ENCODE measurements at regions not wholly inside any gene's neighbourhood (a gene's known extent, or its start where the extent isn't known, plus 50 kb on each side); places are given as distances from the start of the nearest gene placed in this dataset.
"Not testable (repeated sequence)": the region's sequence is repeated elsewhere in the genome, so short reads cannot be mapped to it uniquely, and the experiment has no call there.

DNA sequence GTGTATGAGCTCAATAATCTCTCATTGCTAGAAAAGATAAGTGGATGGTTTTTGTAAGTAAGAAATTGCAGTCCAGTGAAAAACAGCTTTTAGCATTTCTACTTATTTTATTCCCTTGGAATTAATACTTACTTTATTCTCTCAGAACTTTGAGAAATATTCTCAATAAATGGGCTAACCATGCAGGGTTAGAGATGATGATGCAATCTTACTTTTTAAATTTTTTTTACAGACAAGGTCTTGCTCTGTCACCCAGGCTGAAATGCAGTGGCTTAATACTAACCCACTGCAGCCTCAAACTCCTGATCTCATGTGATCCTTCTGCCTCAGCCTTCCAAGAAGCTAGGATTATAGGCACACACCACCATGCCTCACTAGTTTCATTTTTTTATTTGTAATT, 440.8 kb upstream of the ZP4 start:
- DNase-seq: no peak

DNA sequence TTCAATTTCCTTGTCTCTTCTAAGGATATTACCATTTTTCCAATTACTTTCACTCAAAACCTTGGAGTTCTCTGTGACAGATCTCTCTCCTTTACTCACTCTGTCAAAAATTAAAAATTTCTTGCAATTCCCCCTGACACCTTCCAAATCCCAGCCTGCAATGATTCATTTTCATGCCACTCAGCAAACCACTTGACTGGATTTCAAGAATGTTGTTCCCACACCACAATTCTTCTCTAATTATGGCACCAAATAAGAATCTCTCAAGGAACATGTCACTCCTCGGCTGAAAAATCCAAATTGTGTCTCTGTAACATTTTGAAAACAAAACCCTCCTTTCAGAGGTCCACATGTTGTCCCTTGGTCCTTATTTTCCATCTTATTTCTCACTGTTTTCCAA, 438.9 kb upstream of the ZP4 start:
- no peak for DNase-seq

DNA sequence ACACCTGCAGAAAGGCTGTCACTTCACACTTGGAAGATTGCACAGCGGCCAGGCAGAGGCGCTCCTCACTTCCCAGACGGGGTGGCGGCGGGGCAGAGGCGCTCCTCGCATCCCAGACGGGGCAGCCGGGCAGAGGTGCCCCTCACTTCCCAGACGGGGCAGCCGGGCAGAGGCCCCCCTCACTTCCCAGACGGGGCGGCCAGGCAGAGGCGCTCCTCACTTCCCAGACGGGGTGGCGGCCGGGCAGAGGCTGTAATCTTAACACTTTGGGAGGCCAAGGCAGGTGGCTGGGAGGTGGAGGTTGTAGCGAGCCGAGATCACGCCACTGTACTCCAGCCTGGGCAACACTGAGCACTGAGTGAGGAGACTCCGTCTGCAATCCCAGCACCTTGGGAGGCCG, 436.3 kb upstream of the ZP4 start:
- DNase-seq: not testable (repeated sequence)

DNA sequence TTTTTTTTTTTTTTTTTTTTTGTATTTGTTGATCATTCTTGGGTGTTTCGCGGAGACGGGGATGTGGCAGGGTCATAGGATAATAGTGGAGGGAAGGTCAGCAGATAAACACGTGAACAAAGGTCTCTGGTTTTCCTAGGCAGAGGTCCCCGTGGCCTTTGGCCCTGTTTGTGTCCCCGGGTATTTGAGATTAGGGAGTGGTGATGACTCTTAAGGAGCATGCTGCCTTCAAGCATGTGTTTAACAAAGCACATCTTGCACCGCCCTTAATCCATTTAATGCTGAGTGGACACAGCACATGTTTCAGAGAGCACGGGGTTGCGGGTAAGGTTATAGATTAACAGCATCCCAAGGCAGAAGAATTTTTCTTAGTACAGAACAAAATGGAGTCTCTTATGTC, 435.8 kb upstream of the ZP4 start:
- DNase-seq: not testable (repeated sequence)

DNA sequence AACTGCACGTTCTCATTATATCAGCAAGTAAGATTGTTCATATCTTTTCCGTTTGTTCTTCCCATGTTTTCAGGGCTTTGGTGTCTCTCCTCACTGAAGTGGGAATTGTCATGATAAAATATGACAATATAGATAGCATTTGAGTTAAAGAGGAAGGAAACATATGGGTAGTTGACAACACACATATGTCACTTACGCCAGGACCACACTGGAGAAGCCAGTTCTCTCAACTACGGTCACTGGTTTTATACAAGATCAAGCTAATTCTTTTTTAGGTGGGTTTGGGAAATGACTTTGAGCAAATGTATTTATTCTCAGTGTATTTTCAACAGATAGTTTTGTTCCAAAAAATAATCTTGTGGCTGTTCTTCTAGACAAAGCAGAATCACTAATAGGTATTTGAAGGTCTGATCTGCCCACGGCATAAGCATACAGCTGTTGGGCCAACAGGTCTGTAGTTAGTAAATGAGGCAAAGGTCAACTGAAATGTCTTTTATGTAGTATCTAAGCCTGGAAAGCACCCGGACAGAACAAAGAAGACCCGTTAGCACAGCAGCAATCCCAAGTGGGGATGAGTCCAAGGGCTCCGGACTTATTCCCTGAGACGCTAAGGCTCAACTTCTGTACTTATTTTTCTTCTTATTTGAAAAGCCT, 433.6 kb upstream of the ZP4 start:
- no peak for DNase-seq

DNA sequence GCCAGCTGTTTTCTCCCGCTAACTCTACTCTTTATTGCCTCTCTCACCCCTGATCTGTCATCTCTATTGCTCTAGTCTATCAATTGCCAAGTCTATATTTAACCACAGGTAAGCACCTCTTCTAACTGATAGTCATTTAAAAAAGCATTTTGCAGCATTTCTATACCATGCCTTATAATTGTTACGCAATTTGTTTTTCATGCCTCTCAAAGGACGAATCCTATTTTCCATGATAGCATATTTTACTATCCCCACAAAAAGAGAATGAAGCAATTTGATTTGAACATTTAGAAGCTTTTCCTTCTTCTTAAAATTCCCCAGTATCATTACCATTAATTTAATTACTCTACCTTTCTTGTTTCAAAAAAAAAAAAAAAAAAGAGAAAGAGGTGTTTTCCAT, 432.8 kb upstream of the ZP4 start:
- no peak for DNase-seq

DNA sequence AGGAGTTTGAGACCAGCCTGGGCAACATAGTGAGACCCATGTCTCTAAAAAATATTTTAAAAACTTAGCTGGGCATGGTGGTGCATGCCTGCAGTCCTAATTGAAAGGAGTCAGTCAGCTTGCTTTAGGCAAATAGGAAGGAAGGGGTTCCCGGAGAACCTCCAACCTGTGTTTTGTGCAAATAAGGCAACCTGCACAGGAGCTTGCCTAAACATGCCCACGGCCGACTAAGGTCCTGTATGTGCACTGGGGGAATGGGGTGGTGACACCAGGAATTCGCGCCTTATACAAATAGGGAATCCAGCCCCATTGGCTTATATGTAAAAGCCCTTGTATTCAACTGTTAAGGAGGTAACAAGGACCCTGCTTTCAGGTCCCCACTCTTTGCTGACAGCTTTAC, 429.2 kb upstream of the ZP4 start:
- DNase-seq: no peak

DNA sequence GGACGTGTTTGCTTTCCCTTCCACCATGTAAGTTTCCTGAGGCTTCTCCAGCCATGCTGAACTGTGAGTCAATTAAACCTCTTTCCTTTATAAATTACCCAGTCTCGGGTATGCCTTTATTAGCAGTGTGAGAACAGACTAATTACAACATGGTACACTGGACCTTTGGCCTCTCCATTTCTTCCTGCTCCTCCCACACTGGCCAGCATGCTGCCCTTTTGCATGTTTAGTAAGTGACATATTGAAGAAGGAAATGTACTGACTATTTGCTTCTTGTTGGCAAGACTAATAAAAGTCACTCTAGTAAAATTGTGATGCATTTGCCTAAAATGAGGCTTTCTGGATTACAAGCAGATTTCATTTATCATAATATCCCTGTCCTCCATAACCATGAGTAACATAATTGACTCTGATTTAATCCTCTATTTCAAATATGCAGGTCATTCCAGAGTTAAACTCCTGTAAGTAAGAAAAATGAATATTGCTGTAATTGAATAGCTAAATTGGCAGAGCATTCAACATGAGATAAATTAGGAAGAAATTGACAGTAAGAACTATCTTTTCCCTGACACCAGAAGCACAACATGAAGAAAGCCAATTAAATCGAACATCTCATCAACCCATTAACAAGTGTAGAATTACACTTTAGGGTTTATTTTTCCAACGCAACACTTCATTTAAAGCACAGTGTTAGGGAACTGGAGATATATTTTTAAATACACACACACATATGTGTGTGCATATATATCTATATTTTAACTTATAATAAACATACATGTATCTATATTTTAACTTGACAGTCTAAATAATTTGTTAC, 427.8 kb upstream of the ZP4 start:
- DNase-seq: no peak

DNA sequence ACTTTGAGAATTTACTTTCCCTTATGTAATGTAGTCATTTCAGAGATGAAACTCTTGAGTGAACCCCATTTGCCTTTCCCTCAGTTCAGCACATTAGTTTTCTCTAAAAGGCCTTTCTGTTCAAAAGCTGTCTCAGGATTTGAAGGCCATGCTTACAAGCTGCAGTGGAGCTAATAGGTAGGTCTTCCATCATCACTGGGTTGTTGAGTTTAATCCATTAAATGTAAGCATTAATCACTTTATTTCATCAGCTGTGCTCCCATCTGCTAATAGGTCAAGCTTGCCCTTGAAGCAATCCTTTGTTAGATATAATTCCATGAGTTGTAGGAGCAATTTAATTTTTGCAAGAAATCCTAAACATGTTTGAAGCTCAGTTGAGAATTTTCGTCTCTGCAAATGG, 422.2 kb upstream of the ZP4 start:
- DNase-seq: no peak

DNA sequence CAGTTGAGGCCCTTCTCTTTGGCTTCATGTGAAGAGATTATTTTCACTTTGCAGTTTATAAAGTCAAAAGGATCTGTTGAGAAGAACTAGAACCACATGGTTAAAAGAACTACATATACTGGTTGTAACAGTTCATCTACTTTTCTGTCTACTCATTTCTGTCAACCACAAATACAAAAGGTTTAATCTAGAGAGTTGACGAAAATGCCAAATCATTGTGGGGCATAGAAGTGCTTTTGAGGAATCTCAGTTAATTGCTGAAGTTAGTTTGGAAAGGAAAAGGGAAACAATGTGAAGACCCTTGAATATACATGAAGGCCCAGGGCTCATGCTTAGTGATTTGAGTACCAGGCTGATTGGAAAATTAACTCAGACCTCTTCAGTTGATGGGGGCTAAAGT, 415.7 kb upstream of the ZP4 start:
- no peak for DNase-seq

DNA sequence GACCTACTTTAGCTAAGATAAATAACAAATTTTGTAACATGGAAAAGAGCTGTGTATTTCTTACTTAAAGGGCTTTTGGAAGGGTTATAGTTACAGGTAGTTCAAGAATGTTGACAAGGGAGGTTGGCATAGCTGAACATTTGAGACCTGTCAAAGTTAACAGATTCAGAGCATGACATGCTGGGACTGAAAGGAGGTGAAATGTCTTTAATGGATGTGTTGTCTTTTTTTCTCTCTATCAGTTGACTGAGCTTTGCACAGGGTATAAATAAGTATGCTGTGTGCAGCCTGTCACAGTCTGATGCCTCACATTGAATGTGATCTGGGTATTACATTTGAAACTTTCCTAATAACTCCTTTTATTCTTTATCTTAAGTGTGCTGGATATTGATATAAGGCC, 411.9 kb upstream of the ZP4 start:
- no peak for DNase-seq

DNA sequence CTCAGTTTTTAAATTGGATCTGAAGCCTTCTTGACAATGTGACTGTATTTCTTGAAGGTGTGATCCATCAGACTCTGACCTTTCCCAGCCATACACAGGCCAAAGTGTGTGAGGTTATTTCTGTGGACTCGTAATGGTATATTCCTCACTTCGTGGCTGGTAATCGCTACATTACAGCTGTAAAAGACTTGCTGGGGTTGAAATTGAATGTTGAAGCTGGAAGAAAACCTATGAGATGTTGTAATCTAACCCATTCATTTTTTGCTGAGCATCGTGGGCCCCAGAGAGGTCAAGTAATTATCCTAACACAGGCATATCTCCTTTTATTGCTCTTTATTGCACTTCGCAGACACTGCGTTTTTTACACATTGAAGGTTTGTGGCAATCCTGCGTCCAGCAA, 405.6 kb upstream of the ZP4 start:
- no peak for DNase-seq

DNA sequence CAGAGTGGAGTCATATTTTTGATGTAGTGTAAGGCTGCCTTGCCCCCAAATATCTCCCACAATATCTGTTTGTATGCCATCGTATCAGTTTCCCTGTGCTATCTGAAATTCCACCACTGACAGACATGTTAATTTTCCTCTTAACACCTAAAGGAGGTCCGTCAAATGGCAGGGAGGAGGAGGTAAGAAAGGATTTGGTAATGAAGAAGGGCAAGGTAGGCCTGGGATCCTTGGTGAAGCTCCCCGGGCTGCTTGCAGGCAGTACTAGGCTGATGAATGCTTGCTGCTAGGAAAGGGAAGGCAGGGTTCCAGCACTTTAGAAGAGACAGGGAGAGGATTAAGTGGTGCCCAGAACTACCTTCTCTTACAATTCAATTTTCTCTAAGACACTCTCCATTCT, 402.4 kb upstream of the ZP4 start:
- no peak for DNase-seq

DNA sequence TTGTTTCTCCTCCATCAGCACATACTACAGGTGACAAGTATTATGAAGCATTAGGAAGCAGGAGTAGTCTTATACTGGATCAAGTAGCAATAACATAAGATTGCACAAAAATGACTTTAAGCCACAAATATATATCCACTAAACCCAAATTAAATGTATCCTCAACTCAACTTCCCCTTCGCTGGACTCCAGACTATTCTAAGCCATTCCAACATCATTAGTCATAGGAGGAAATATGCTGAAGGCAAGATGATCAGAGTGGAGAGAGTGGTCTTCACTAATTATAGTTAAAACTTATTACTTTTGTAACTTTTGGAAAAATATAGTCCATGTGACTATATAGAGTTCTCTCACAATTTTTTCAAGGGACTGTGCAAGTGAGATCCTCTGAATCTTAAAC, 390.7 kb upstream of the ZP4 start:
- DNase-seq: no peak

DNA sequence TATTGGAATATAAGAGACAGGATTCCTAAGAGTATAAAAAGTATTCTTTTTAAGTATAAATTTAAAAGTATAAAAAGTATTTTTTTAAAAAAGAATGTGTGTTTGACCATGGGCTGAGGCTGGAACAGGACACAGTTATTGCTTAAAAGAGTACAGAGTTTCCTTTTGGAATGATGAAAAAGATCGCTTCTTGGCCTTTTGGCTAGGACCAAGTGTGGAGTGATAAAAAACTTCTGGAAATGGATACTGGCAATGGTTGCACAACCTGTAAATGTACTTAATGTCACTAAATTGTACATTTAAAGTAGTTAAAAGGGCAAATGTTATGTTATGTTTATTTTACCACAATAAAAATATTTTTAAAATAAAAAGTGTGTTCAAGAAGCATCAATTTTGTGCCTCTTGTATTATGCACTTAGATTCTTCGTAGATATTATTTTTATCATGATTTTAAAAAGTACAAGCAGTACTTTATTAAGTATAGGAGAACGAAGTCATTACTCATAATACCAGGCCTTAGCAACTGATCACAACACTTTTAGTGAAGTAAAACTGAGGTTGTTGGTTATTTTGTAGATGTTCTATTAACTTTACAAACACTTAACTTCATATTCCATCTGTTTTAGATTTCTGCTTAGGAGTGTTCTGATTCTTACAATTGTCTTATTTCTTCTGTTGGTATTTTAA, 389.1 kb upstream of the ZP4 start:
- no peak for DNase-seq

DNA sequence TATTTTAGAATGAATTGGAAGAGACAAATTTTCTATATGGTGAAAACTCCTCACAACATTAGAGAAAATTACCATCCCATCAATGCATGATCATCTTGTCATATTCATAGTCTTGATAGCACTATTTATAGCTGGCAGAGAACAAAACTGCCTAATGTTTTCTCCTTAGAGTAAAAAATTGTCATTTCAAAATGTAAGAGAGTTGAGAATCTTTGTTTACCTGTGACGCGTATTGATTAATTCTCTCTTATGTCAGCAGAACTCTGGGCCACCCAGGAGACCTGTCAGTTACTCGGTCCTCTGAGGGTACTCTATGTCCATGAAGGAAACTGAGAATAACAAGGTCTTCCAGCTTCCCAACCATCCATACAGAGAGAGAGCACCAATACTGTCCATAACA, 381.4 kb upstream of the ZP4 start:
- DNase-seq: no peak

DNA sequence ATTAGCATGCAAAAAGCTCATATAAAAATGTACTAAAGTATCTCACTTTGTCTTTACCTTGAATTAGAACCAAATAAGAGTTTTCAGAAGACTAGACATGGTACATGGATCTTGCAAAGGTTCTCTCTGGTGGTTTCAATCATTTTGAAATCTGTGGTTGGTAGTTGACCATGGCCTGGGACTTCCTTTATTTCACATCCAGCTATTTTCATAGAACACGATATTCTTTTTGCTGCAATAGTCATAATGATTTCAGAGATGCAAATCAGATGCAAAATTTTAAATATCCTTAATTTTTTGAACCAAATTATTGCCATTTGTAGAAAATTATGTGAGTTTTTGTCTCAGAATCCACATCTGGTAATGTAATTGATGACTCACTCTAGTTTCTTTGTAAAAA, 375.1 kb upstream of the ZP4 start:
- DNase-seq: no peak

DNA sequence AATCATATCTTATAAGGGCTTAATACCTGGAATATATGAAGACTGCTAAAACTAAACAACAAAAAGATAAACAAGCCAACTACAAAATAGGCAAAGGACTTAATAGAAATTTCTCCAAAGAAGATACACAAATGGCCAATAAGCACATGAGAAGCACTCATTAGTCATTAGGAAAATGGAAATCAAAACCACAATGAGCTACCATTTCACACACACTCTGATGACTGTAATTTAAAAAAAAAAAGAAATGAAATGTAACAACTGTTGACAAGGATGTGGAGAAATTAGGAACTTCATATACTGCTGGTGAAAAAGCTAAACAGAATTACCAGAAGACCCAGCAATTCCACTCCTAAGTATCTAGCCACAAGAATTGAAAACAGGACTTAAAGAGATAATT, 374.2 kb upstream of the ZP4 start:
- DNase-seq: no peak

DNA sequence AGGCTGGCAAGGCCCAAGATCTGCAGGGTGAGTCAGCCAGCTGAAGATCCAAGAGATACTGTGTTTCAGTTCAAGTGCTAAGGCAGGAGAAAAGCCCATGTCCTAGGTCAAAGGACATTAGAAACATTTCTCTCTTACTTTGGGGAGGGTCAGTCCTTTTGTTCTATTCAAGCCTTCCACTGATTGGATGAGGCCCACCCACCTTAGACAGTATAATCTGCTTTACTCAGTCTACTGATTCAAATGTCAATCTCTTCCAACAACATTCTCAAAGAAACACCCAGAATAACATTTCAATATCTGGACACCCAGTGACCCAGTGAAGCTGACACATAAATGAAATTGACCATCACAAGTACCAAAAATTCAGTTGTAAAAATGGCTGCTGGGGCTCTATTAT, 367.8 kb upstream of the ZP4 start:
- no peak for DNase-seq

DNA sequence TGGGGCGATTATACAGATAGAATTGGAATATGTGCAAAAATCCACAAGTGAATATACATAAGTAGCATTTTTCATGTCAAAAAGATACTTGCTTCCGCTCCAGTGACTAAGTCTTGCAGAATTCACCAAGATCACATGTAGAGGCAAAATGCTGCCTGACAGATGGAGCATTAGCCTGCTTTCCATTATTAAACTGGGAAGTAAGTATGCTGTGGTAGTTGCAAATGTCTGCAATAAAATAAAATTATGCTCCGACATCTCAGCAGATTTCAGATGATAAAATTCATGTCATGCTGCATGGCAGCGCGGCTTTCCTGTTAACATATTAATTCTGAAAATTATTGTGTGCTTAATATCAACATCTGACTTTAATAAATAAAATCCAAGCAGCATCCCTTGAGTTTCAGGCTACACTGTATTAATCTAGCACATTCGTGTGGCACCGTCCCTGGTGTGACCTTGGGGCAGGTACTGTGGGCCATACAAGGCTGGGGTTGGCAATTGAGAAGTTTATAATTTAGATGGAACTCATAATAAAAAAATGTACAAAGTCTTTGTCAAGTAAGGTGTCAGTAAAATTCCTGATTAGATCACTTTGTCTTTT, 366.4 kb upstream of the ZP4 start:
- DNase-seq: no peak

DNA sequence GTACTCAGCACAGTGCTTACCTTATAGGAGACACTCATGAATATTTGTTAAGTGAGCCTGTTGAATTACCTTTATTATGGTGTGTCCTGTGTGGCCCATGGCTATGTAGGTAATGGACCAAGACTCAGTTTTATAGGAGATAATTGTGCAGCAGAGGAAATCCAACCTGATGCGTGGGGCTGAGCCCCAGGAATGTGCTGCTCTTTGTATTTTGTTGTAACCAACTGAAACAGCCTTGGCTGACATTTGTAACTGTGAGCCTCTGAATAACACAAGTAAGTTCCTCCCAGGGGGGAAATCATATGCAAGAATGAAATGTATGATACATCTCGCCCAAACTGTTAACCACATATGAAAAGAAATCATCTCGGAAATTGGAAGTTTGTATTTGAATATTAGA, 364.2 kb upstream of the ZP4 start:
- no peak for DNase-seq

DNA sequence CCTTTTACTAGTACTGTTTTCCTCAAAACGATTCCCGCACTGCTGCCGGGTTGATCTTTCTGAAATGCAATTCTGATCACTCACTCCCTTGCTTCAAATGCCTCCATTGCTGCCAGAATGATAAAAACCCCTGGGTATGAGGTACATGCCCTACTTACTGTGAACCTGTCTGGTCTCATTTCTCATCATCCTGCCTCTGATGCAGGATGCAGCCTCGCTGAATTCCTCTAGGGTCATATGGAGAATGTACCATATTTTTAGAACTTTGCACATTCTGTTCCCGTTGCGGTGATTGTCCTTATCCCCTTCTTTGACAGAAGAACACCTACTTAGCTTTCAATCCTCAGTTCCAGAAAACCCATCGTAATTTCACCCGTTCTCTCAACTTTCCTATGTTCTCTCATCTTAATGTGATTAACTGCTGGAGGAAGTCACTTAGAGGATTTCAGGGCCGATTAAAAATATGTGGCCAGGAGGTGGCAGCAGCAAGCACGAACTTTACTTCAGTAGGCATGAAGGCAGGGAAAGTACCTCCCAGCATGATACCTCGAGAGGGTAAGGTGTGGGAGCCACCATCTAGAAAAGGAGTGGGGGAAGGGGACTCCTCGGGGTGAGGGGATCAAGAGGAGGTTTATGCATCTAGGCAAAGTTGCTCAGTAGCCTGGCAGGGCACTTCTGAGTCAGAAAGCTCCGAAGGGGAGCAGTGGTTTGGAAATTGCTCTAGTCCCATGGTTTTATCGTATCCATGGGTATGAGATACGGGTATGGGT, 361.5 kb upstream of the ZP4 start:
- DNase-seq: peak; percentile 3

DNA sequence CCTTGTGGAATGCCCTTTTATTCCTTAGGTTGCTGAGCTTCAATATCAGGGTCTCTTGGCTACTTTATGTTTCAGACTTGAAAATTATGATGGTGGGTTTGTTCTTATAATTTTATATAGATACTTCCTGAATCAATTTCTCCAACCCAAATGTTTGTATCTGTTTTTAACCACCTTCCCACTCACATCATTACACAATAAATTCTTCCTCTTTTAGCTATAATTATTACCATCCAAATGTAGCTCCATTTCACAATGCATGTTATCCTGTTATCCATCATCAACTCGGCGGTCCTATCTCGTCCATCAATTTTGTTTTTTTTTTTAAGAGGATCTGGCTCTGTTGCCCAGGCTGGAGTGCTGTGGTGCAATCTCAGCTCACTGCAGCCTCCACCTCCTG, 357.6 kb upstream of the ZP4 start:
- DNase-seq: no peak
